ENCODE measurements at regions not wholly inside any gene's neighbourhood (a gene's known extent, or its start where the extent isn't known, plus 50 kb on each side); places are given as distances from the start of the nearest gene placed in this dataset.

GRCh38 chr15:53212785-53213184 lies 422.6 kb upstream of the ONECUT1 start:
- Mint-ChIP-seq H3K4me3 (no peak overlapping the region), H3K36me3 (ENCODE audit: low read depth) (no peaks in the 10 kb centered on the region), H3K4me1 (ENCODE audit: low read depth) (no peaks in the 10 kb centered on the region), H3K9me3 (peaks cover 43% of the 10 kb centered on the region), H3K27me3 (ENCODE audit: insufficient read depth) (no peaks in the 10 kb centered on the region), H3K27ac (no peak overlapping the region)
- TF ChIP-seq CTCF (IDR thresholded peaks at IDR 0.05): no peak
- DNase-seq: no peak

GRCh38 chr15:53210653-53211052 lies 420.5 kb upstream of the ONECUT1 start:
- no peak for TF ChIP-seq CTCF (IDR thresholded peaks at IDR 0.05)
- Mint-ChIP-seq H3K4me3 (no peak overlapping the region), H3K9me3 (peaks cover 33% of the 10 kb centered on the region), H3K27me3 (ENCODE audit: insufficient read depth) (no peaks in the 10 kb centered on the region), H3K27ac (no peak overlapping the region), H3K36me3 (ENCODE audit: low read depth) (no peaks in the 10 kb centered on the region), H3K4me1 (ENCODE audit: low read depth) (no peaks in the 10 kb centered on the region)
- DNase-seq: no peak

GRCh38 chr15:53209396-53210042 lies 419.4 kb upstream of the ONECUT1 start:
- Mint-ChIP-seq H3K4me3 (no peak overlapping the region), H3K9me3 (peaks cover 37% of the 10 kb centered on the region), H3K27ac (no peak overlapping the region), H3K27me3 (ENCODE audit: insufficient read depth) (no peaks in the 10 kb centered on the region), H3K36me3 (ENCODE audit: low read depth) (no peaks in the 10 kb centered on the region), H3K4me1 (ENCODE audit: low read depth) (no peaks in the 10 kb centered on the region)
- no peak for DNase-seq
- no peak for TF ChIP-seq CTCF (IDR thresholded peaks at IDR 0.05)

- Mint-ChIP-seq H3K27me3 (ENCODE audit: insufficient read depth) (no peaks in the 10 kb centered on the region), H3K27ac (no peak overlapping the region), H3K9me3 (peaks cover 44% of the 10 kb centered on the region), H3K36me3 (ENCODE audit: low read depth) (no peaks in the 10 kb centered on the region), H3K4me3 (no peak overlapping the region), H3K4me1 (ENCODE audit: low read depth) (no peaks in the 10 kb centered on the region)
- no peak for TF ChIP-seq CTCF (IDR thresholded peaks at IDR 0.05)
- DNase-seq: no peak
These were observed 418.6 kb upstream of the ONECUT1 start for GRCh38 chr15:53208751-53209150.

- H3K27me3 Mint-ChIP-seq (ENCODE audit: insufficient read depth): no peaks in the 10 kb centered on the region; the same call in 1 of the 2 replicates
- H3K9me3 Mint-ChIP-seq: peaks cover 35% of the 10 kb centered on the region
- no peaks in the 10 kb centered on the region for H3K4me1 Mint-ChIP-seq (ENCODE audit: low read depth)
- H3K4me3 Mint-ChIP-seq: no peak overlapping the region
- no peak for DNase-seq
- H3K36me3 Mint-ChIP-seq (ENCODE audit: low read depth): no peaks in the 10 kb centered on the region
- TF ChIP-seq CTCF (IDR thresholded peaks at IDR 0.05): no peak
- H3K27ac Mint-ChIP-seq: no peak overlapping the region
These were observed 413.3 kb upstream of the ONECUT1 start for GRCh38 chr15:53203454-53203853.
